ENCODE measurements at regions not wholly inside any gene's neighbourhood (a gene's known extent, or its start where the extent isn't known, plus 50 kb on each side); places are given as distances from the start of the nearest gene placed in this dataset.

DNA sequence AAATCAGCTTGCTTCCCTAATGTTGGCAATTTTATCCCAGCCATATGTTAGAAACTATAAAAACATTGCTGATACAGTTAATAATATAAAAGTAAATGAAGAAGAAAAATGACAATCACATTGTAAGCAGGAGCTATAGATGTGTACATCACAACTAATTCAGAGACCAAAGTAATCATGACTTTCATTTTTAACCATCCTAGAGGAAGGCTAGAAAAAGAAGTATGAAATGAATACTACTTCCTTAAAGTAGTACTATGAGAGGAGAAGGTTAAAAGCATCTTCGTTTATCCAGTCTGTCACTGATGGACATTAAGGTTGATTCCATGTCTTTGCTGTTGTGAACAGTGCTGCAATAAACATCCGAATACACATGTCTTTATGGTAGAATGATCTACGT lies 135.5 kb downstream of the IRS2 start:
- no peak overlapping the region for H3K4me3 ChIP-seq (ENCODE audit: low read length in 3 of 3)
- H3K9me3 ChIP-seq (ENCODE audit: control insufficient read depth in 3 of 3, low read length in 3 of 3): no peaks in the 10 kb centered on the region
- H3K9ac ChIP-seq (ENCODE audit: low read depth in 1 of 3, low read length in 3 of 3): no peak overlapping the region
- H3K27me3 ChIP-seq (ENCODE audit: control insufficient read depth in 3 of 3, insufficient read depth in 3 of 3, low read length in 3 of 3): peaks cover 0 to 4% (median 0%) of the 10 kb centered on the region in 3 donors
- peaks cover 4 to 6% (median 5%) of the 10 kb centered on the region in 3 donors for H3K4me1 ChIP-seq (ENCODE audit: control insufficient read depth in 3 of 3, insufficient read depth in 3 of 3, low read length in 3 of 3)
- H3K36me3 ChIP-seq (ENCODE audit: control insufficient read depth in 3 of 3, insufficient read depth in 3 of 3, low read length in 3 of 3): no peaks in the 10 kb centered on the region
- H3K27ac ChIP-seq (ENCODE audit: low read depth, low read length): no peak overlapping the region

DNA sequence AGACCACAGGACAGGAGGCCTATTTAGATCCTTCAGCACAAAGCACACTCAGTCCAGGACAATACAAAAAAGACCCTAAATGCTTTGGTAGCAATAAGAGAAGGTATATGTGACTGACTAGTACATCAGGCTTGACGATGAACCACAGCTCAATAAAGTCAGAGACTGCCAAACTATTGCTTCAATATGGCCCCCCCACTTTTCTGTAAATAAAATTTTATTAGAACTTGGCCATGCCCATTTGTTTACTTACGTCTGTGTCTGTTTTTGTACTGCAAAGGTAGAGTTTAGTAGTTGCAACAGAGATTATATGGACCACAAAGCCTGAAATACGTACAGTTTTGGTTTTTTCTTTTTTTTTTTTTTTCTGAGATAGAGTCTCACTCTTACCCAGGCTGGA lies 136.7 kb downstream of the IRS2 start:
- peaks cover 0 to 2% (median 0%) of the 10 kb centered on the region in 3 donors for H3K27me3 ChIP-seq (ENCODE audit: control insufficient read depth in 3 of 3, insufficient read depth in 3 of 3, low read length in 3 of 3)
- no peak overlapping the region for H3K27ac ChIP-seq (ENCODE audit: low read depth, low read length)
- H3K9ac ChIP-seq (ENCODE audit: low read depth in 1 of 3, low read length in 3 of 3): no peak overlapping the region
- H3K9me3 ChIP-seq (ENCODE audit: control insufficient read depth in 3 of 3, low read length in 3 of 3): no peaks in the 10 kb centered on the region
- H3K36me3 ChIP-seq (ENCODE audit: control insufficient read depth in 3 of 3, insufficient read depth in 3 of 3, low read length in 3 of 3): no peaks in the 10 kb centered on the region
- peaks cover 0 to 3% (median 3%) of the 10 kb centered on the region in 3 donors for H3K4me1 ChIP-seq (ENCODE audit: control insufficient read depth in 3 of 3, insufficient read depth in 3 of 3, low read length in 3 of 3)
- H3K4me3 ChIP-seq (ENCODE audit: low read length in 3 of 3): no peak overlapping the region

DNA sequence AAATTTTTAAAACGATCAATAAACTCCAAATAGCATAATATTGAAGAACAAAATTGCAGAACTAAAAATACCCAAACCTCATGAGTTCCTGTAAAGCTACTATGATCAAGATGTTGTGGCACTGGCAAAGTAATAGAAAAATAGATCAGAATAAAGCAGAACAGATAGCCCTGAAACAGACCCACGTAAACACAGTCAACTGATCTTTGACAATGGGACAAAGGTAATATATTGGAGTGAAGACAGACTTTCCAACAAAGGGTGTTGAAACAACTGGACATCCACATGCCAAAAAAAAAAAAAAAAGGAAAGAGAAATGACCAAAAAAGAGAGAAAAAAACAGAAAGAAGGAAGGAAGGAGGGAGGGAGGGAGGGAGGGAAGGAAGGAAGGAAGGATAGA lies 138.7 kb downstream of the IRS2 start:
- peaks cover 0 to 2% (median 0%) of the 10 kb centered on the region in 3 donors for H3K4me1 ChIP-seq (ENCODE audit: control insufficient read depth in 3 of 3, insufficient read depth in 3 of 3, low read length in 3 of 3)
- no peak overlapping the region for H3K4me3 ChIP-seq (ENCODE audit: low read length in 3 of 3)
- H3K27me3 ChIP-seq (ENCODE audit: control insufficient read depth in 3 of 3, insufficient read depth in 3 of 3, low read length in 3 of 3): no peaks in the 10 kb centered on the region
- no peaks in the 10 kb centered on the region for H3K36me3 ChIP-seq (ENCODE audit: control insufficient read depth in 3 of 3, insufficient read depth in 3 of 3, low read length in 3 of 3)
- no peak overlapping the region for H3K9ac ChIP-seq (ENCODE audit: low read depth in 1 of 3, low read length in 3 of 3)
- no peak overlapping the region for H3K27ac ChIP-seq (ENCODE audit: low read depth, low read length)
- no peaks in the 10 kb centered on the region for H3K9me3 ChIP-seq (ENCODE audit: control insufficient read depth in 3 of 3, low read length in 3 of 3)

DNA sequence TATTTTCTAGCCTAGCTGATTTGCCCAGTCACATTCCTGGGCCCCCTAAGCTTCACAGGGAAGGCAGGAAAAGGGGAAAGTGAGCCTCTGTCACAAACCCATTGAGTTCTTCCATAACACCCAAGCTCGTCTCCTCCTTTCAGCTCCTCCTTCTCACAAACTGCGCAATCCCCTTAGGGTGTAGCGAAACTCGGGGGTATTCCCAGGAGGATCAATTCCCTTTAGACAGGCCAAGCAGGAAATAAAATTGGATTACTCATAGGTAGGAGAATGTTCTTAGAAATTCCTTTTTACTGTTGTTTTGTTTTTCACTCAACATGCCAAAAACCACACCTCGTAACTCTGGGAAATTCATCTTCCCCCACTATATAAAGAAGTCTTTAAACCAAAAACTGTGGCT lies 139.3 kb downstream of the IRS2 start:
- H3K9me3 ChIP-seq (ENCODE audit: control insufficient read depth in 3 of 3, low read length in 3 of 3): no peaks in the 10 kb centered on the region
- peaks cover 0 to 2% (median 0%) of the 10 kb centered on the region in 3 donors for H3K4me1 ChIP-seq (ENCODE audit: control insufficient read depth in 3 of 3, insufficient read depth in 3 of 3, low read length in 3 of 3)
- H3K36me3 ChIP-seq (ENCODE audit: control insufficient read depth in 3 of 3, insufficient read depth in 3 of 3, low read length in 3 of 3): no peaks in the 10 kb centered on the region
- H3K27me3 ChIP-seq (ENCODE audit: control insufficient read depth in 3 of 3, insufficient read depth in 3 of 3, low read length in 3 of 3): no peaks in the 10 kb centered on the region
- no peak overlapping the region for H3K9ac ChIP-seq (ENCODE audit: low read depth in 1 of 3, low read length in 3 of 3)
- no peak overlapping the region for H3K27ac ChIP-seq (ENCODE audit: low read depth, low read length)
- H3K4me3 ChIP-seq (ENCODE audit: low read length in 3 of 3): no peak overlapping the region

DNA sequence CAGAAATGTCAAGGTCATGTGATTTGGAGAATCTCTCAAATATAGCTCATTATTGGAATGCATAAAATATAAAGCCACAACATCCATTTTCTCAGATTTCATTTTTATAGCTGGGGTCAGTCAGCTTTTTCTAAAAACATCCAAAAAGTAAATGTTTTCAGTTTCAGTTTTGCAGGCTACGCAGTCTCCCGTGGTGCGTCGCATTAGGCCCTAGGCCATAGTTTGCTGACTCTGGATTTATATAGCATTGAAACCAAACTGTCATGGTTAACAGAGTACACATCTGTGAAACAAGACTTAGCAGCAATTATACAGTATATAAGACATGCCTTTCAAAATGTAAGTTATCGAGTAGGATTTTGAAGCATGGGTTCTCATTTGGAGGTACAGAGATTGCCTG lies 140.0 kb downstream of the IRS2 start:
- Histone ChIP-seq H3K4me3 (ENCODE audit: low read length in 3 of 3) (no peak overlapping the region), H3K36me3 (ENCODE audit: control insufficient read depth in 3 of 3, insufficient read depth in 3 of 3, low read length in 3 of 3) (no peaks in the 10 kb centered on the region), H3K27me3 (ENCODE audit: control insufficient read depth in 3 of 3, insufficient read depth in 3 of 3, low read length in 3 of 3) (no peaks in the 10 kb centered on the region), H3K27ac (ENCODE audit: low read depth, low read length) (no peak overlapping the region), H3K9me3 (ENCODE audit: control insufficient read depth in 3 of 3, low read length in 3 of 3) (no peaks in the 10 kb centered on the region), H3K9ac (ENCODE audit: low read depth in 1 of 3, low read length in 3 of 3) (no peak overlapping the region), H3K4me1 (ENCODE audit: control insufficient read depth in 3 of 3, insufficient read depth in 3 of 3, low read length in 3 of 3) (peaks cover 0 to 2% (median 0%) of the 10 kb centered on the region in 3 donors)

DNA sequence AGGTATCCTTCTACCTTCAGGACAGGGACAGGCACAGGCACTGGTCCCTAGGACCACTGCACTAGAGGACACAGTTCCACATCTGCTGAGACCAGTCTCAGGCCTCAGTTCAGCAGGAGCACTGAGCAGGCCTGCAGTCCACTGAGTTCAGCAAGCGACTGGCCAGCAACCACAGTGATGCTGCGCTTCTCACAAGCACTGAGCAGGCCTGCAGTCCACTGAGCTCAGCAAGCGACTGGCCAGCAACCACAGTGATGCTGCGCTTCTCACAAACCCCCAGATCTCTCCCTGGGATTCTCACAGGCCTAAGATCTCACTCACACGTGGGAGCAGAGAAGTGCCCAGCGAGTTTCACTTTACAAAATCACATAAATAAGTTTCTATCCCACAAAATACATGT lies 140.6 kb downstream of the IRS2 start:
- no peak overlapping the region for H3K9ac ChIP-seq (ENCODE audit: low read depth in 1 of 3, low read length in 3 of 3)
- peaks cover 0 to 2% (median 0%) of the 10 kb centered on the region in 3 donors for H3K4me1 ChIP-seq (ENCODE audit: control insufficient read depth in 3 of 3, insufficient read depth in 3 of 3, low read length in 3 of 3)
- H3K36me3 ChIP-seq (ENCODE audit: control insufficient read depth in 3 of 3, insufficient read depth in 3 of 3, low read length in 3 of 3): no peaks in the 10 kb centered on the region
- peaks cover 2 to 3% (median 2%) of the 10 kb centered on the region in 3 donors for H3K9me3 ChIP-seq (ENCODE audit: control insufficient read depth in 3 of 3, low read length in 3 of 3)
- no peak overlapping the region for H3K27ac ChIP-seq (ENCODE audit: low read depth, low read length)
- H3K27me3 ChIP-seq (ENCODE audit: control insufficient read depth in 3 of 3, insufficient read depth in 3 of 3, low read length in 3 of 3): no peaks in the 10 kb centered on the region
- no peak overlapping the region for H3K4me3 ChIP-seq (ENCODE audit: low read length in 3 of 3)

DNA sequence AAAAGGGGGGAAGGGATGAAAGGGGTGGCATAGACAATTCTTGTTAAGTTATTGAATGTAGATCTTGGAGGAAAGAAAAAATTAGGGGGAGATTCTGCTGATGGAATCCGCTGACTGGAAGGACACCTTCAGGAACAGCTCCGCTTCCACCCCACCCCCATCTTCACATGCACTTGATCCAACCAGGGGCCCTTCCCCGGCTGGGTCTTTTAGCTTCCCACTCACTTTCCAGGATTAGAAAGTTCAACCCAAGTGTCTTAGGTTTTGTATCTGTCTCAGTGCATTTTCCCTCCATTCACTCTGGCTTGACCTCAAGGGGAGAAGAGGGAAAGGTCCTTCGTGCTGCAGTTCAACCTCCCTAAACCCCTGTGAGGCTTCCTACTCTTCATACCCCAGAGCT lies 141.4 kb downstream of the IRS2 start:
- Histone ChIP-seq H3K4me3 (ENCODE audit: low read length in 3 of 3) (no peak overlapping the region), H3K9ac (ENCODE audit: low read depth in 1 of 3, low read length in 3 of 3) (no peak overlapping the region), H3K36me3 (ENCODE audit: control insufficient read depth in 3 of 3, insufficient read depth in 3 of 3, low read length in 3 of 3) (no peaks in the 10 kb centered on the region), H3K27ac (ENCODE audit: low read depth, low read length) (no peak overlapping the region), H3K4me1 (ENCODE audit: control insufficient read depth in 3 of 3, insufficient read depth in 3 of 3, low read length in 3 of 3) (peaks cover 0 to 2% (median 0%) of the 10 kb centered on the region in 3 donors), H3K9me3 (ENCODE audit: control insufficient read depth in 3 of 3, low read length in 3 of 3) (peaks cover 7 to 10% (median 9%) of the 10 kb centered on the region in 3 donors), H3K27me3 (ENCODE audit: control insufficient read depth in 3 of 3, insufficient read depth in 3 of 3, low read length in 3 of 3) (no peaks in the 10 kb centered on the region)

DNA sequence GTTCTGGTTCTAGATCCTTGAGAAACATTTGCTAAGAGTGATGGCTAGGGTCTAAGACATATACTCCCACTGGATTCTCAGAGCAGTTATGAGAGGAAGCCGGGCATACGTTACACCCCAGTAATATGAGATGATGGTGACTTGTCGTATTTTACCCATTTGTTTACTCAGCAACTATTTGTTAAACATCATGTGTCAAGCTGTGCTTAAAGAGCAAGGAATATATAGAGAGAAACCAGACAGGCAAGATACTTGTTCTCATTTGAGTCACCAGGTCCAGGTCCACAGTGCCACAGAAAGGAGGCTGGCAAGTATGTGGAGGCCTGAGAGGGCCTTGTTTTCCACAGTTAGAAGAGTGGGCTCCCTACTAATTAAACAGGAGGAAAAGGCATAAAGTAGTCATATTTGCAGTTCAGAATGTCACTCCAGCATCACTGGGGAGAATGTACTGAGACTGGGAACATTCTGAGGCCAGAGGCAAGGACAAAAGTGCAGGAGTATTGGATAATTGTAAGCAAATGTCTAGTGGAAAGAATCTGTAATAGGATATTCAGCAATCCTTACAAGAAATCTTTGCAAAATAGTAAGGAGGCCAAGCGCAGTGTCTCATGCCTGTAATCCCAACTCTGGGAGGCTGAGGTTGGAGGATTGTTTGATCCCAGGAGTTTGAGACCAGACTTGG lies 142.2 kb downstream of the IRS2 start:
- no peaks in the 10 kb centered on the region for H3K36me3 ChIP-seq (ENCODE audit: control insufficient read depth in 3 of 3, insufficient read depth in 3 of 3, low read length in 3 of 3)
- no peak overlapping the region for H3K4me3 ChIP-seq (ENCODE audit: low read length in 3 of 3)
- H3K9ac ChIP-seq (ENCODE audit: low read depth in 1 of 3, low read length in 3 of 3): no peak overlapping the region
- H3K27me3 ChIP-seq (ENCODE audit: control insufficient read depth in 3 of 3, insufficient read depth in 3 of 3, low read length in 3 of 3): no peaks in the 10 kb centered on the region
- peaks cover 0 to 2% (median 0%) of the 10 kb centered on the region in 3 donors for H3K4me1 ChIP-seq (ENCODE audit: control insufficient read depth in 3 of 3, insufficient read depth in 3 of 3, low read length in 3 of 3)
- H3K9me3 ChIP-seq (ENCODE audit: control insufficient read depth in 3 of 3, low read length in 3 of 3): peaks cover 8 to 10% (median 9%) of the 10 kb centered on the region in 3 donors
- no peak overlapping the region for H3K27ac ChIP-seq (ENCODE audit: low read depth, low read length)

DNA sequence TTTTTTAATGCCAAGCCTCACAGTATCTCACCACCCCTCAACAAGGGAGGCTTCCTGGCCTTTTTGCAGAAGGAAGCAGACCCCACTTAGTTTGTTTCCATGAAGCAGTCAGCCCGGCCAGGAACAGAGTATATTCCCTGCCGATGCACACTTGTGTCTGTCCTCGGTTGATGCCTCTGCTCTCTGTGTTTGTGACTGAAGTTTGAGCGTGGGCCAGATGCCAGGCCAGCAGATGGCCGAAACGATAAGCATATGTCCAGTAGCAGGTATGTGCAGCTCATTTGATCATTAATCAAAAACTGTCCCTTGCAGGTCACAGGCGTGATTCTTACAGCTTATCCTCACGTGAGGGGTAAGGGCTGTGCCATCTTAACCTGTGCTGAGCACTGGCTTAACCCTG lies 144.0 kb downstream of the IRS2 start:
- H3K27ac ChIP-seq (ENCODE audit: low read depth, low read length): no peak overlapping the region
- H3K9ac ChIP-seq (ENCODE audit: low read depth in 1 of 3, low read length in 3 of 3): no peak overlapping the region

DNA sequence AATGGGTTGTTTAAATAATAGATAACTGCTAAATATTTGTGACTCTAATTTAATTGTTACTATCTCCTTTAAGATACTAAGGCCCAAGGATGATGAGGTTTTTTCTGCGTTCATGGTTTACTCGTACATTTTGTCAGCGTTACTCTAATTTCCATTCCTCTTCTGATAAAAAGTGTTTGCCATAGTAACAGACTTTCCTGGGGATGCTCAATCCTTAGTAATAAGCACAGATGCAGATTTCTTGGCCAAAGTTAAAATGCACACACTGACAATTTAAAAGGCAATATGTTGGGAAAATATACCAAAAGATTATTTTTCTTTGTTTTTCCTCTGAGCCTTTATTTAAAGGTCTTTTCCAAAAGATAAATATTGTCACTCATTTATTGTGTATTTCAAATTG lies 149.6 kb downstream of the IRS2 start:
- peaks cover 0 to 2% (median 0%) of the 10 kb centered on the region in 3 donors for H3K27me3 ChIP-seq (ENCODE audit: control insufficient read depth in 3 of 3, insufficient read depth in 3 of 3, low read length in 3 of 3)

More for the DNA sequence above, 144.0 kb downstream of the IRS2 start:
- H3K4me3 ChIP-seq (ENCODE audit: low read length in 3 of 3): no peak overlapping the region
- peaks cover 9 to 10% (median 10%) of the 10 kb centered on the region in 3 donors for H3K9me3 ChIP-seq (ENCODE audit: control insufficient read depth in 3 of 3, low read length in 3 of 3)
- H3K27me3 ChIP-seq (ENCODE audit: control insufficient read depth in 3 of 3, insufficient read depth in 3 of 3, low read length in 3 of 3): peaks cover 0 to under 1% (median 0%) of the 10 kb centered on the region in 3 donors
- peaks cover 0 to 2% (median 0%) of the 10 kb centered on the region in 3 donors for H3K4me1 ChIP-seq (ENCODE audit: control insufficient read depth in 3 of 3, insufficient read depth in 3 of 3, low read length in 3 of 3)
- no peaks in the 10 kb centered on the region for H3K36me3 ChIP-seq (ENCODE audit: control insufficient read depth in 3 of 3, insufficient read depth in 3 of 3, low read length in 3 of 3)

More for the DNA sequence above, 149.6 kb downstream of the IRS2 start:
- Histone ChIP-seq H3K27ac (ENCODE audit: low read depth, low read length) (no peak overlapping the region), H3K36me3 (ENCODE audit: control insufficient read depth in 3 of 3, insufficient read depth in 3 of 3, low read length in 3 of 3) (no peaks in the 10 kb centered on the region), H3K9me3 (ENCODE audit: control insufficient read depth in 3 of 3, low read length in 3 of 3) (peaks cover 10 to 14% (median 10%) of the 10 kb centered on the region in 3 donors), H3K9ac (ENCODE audit: low read depth in 1 of 3, low read length in 3 of 3) (no peak overlapping the region), H3K4me3 (ENCODE audit: low read length in 3 of 3) (no peak overlapping the region), H3K4me1 (ENCODE audit: control insufficient read depth in 3 of 3, insufficient read depth in 3 of 3, low read length in 3 of 3) (no peaks in the 10 kb centered on the region)

All from skeletal muscle tissue (tissue), 3 donors.